ENCODE measurements at regions not wholly inside any gene's neighbourhood (a gene's known extent, or its start where the extent isn't known, plus 50 kb on each side); places are given as distances from the start of the nearest gene placed in this dataset.
A peak's percentile ranks its signal among the peaks of the same experiment; 100 is the strongest.

DNA sequence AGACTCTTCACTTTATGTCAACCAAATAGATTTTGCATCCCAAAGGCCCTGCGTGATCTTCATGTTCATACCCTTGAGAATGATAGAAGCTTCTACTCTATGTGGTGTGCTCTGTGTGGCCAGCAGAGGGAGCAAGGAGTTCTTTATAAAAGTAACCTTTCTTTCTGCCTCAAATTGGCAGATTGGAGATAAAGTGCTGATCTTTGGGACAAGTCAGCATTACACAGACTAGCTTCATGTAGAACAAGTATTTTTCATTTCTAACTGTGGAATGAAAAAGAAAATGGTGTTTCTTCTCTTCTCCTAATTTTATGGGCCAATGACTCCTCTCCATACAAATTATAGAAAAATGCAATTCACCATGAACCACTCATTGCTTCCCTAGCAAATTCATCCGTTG, 1214.1 kb downstream of the SORCS1 start:
- Histone ChIP-seq H3K79me1 (ENCODE audit: low read depth in 1 of 2, low read length in 2 of 2) (no peaks in the 10 kb centered on the region), H3K4me2 (ENCODE audit: low read depth, low read length) (no peak overlapping the region), H3K9me1 (ENCODE audit: insufficient read depth, low read length) (no peaks in the 10 kb centered on the region), H3K27ac (ENCODE audit: insufficient read depth, low read length) (no peak overlapping the region), H4K8ac (ENCODE audit: low read depth in 2 of 2, low read length in 2 of 2) (no peak overlapping the region), H3K4ac (ENCODE audit: low read depth, low read length) (no peak overlapping the region), H3K56ac (ENCODE audit: extremely low read depth, insufficient read depth, low read length) (no peak overlapping the region), H3K4me3 (ENCODE audit: insufficient read depth, low read depth, low read length) (no peak overlapping the region), H2AK9ac (replicated peaks; ENCODE audit: low read depth, low read length, poor library complexity) (no peak overlapping the region), H3K4me1 (ENCODE audit: control insufficient read depth, insufficient read depth, low read length) (no peaks in the 10 kb centered on the region), H2BK15ac (ENCODE audit: low read depth, low read length) (no peak overlapping the region), H3K9ac (ENCODE audit: low read depth, low read length) (no peak overlapping the region), H4K91ac (ENCODE audit: insufficient read depth, low read depth, low read length) (no peak overlapping the region), H3K27me3 (ENCODE audit: control insufficient read depth, insufficient read depth, low read length) (no peaks in the 10 kb centered on the region), H2BK20ac (ENCODE audit: low read depth, low read length) (no peak overlapping the region), H2BK120ac (ENCODE audit: low read depth, low read length) (no peak overlapping the region), H2AK5ac (ENCODE audit: low read depth, low read length) (no peak overlapping the region), H2BK5ac (ENCODE audit: low read depth, low read length, poor library complexity, severe bottlenecking) (no peak overlapping the region), H3K23ac (ENCODE audit: low read depth, low read length) (no peak overlapping the region), H3K14ac (replicated peaks; ENCODE audit: low read depth, low read length) (no peak overlapping the region), H4K20me1 (ENCODE audit: insufficient read depth, low read length) (no peaks in the 10 kb centered on the region), H4K5ac (ENCODE audit: low read depth, low read length) (no peak overlapping the region), H3K9me3 (ENCODE audit: control insufficient read depth, insufficient read depth, low read length) (no peaks in the 10 kb centered on the region), H3K36me3 (ENCODE audit: control insufficient read depth, insufficient read depth, low read length) (no peaks in the 10 kb centered on the region), H2AFZ (replicated peaks; ENCODE audit: low read length, poor library complexity) (no peak overlapping the region), H3K18ac (ENCODE audit: low read depth, low read length) (no peak overlapping the region)
- TF ChIP-seq MAZ (IDR thresholded peaks at IDR 0.05; ENCODE audit: borderline replicate concordance, low read depth, low read length) (no peak), SMC3 (IDR thresholded peaks at IDR 0.05; ENCODE audit: low read depth, low read length) (peak; percentile 21; the same call in 1 of the 2 replicates), RAD21 (IDR thresholded peaks at IDR 0.05; ENCODE audit: low read length) (peak; percentile 32), CHD1 (IDR thresholded peaks at IDR 0.05; ENCODE audit: low read depth, low read length) (no peak), CEBPB (IDR thresholded peaks at IDR 0.05; ENCODE audit: low read depth, low read length) (no peak), RCOR1 (IDR thresholded peaks at IDR 0.05; ENCODE audit: insufficient replicate concordance, low read length) (no peak)
- TF ChIP-seq, protein P1, sequence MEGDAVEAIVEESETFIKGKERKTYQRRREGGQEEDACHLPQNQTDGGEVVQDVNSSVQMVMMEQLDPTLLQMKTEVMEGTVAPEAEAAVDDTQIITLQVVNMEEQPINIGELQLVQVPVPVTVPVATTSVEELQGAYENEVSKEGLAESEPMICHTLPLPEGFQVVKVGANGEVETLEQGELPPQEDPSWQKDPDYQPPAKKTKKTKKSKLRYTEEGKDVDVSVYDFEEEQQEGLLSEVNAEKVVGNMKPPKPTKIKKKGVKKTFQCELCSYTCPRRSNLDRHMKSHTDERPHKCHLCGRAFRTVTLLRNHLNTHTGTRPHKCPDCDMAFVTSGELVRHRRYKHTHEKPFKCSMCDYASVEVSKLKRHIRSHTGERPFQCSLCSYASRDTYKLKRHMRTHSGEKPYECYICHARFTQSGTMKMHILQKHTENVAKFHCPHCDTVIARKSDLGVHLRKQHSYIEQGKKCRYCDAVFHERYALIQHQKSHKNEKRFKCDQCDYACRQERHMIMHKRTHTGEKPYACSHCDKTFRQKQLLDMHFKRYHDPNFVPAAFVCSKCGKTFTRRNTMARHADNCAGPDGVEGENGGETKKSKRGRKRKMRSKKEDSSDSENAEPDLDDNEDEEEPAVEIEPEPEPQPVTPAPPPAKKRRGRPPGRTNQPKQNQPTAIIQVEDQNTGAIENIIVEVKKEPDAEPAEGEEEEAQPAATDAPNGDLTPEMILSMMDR (conservative IDR thresholded peaks at IDR 0.05; ENCODE audit: low read depth, low read length) = peak; percentile 48
- TF ChIP-seq, protein P2, sequence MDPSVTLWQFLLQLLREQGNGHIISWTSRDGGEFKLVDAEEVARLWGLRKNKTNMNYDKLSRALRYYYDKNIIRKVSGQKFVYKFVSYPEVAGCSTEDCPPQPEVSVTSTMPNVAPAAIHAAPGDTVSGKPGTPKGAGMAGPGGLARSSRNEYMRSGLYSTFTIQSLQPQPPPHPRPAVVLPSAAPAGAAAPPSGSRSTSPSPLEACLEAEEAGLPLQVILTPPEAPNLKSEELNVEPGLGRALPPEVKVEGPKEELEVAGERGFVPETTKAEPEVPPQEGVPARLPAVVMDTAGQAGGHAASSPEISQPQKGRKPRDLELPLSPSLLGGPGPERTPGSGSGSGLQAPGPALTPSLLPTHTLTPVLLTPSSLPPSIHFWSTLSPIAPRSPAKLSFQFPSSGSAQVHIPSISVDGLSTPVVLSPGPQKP (IDR thresholded peaks at IDR 0.05; ENCODE audit: borderline replicate concordance, low read depth, low read length) = no peak
- TF ChIP-seq, protein P3, sequence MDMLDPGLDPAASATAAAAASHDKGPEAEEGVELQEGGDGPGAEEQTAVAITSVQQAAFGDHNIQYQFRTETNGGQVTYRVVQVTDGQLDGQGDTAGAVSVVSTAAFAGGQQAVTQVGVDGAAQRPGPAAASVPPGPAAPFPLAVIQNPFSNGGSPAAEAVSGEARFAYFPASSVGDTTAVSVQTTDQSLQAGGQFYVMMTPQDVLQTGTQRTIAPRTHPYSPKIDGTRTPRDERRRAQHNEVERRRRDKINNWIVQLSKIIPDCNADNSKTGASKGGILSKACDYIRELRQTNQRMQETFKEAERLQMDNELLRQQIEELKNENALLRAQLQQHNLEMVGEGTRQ (IDR thresholded peaks at IDR 0.05; ENCODE audit: low read depth, low read length) = no peak
- ATAC-seq (ENCODE audit: low read depth) (peak; percentile 53), DNase-seq (peak; percentile 34)
- in situ Hi-C loops (cut with MboI; ENCODE audit: low sequenced_read_pairs) (no loop called here), intact Hi-C loops (cut with micrococcal nuclease) (loop anchor here (1.0 to 2.0 kb wide), 2 partner anchors 620 to 732 kb away; no protein-coding TSS in a partner anchor), dilution Hi-C loops (cut with HindIII; ENCODE audit: low sequenced_read_pairs, unreplicated experiment) (no loop called here)
- POLR2A ChIA-PET (ENCODE audit: unreplicated experiment) = no interaction called here
- CTCF ChIA-PET = interaction anchor here (0.5 to 1.1 kb wide), 4 partner anchors 10 to 624 kb away, joined by 3 to 7 read pairs (median 3); no protein-coding TSS in a partner anchor
- WGBS, 2 experiments (ENCODE audit: extremely low coverage in 2 of 2, insufficient read length in 1 of 2) = no CpG with 5 or more reads among the region's 2 CpGs
- BruUV-seq (replicated peaks) = no TSS peak
